ENCODE measurements at regions not wholly inside any gene's neighbourhood (a gene's known extent, or its start where the extent isn't known, plus 50 kb on each side); places are given as distances from the start of the nearest gene placed in this dataset.

- in situ Hi-C loops (cut with HindIII; ENCODE audit: low pct_ligation_motif_present, low sequenced_read_pairs): no loop called here
- H3K27ac ChIP-seq: no peak overlapping the region
- no peak for TF ChIP-seq CTCF (IDR thresholded peaks at IDR 0.05; ENCODE audit: low read depth, low read length, missing control alignments)
- no peaks in the 10 kb centered on the region for H3K36me3 ChIP-seq (replicated peaks)
- H3K27me3 ChIP-seq (replicated peaks): no peaks in the 10 kb centered on the region
- no peak overlapping the region for H3K4me3 ChIP-seq (ENCODE audit: low read depth, low read length)
- DNase-seq: no peak
These were observed 61.8 kb upstream of the YWHAQ start for GRCh38 chr2:9692456-9693195.

GRCh38 chr2:9693196-9693491 lies 62.3 kb upstream of the YWHAQ start:
- no peaks in the 10 kb centered on the region for H3K36me3 ChIP-seq (replicated peaks)
- in situ Hi-C loops (cut with HindIII; ENCODE audit: low pct_ligation_motif_present, low sequenced_read_pairs): no loop called here
- H3K27ac ChIP-seq: no peak overlapping the region
- no peak for TF ChIP-seq CTCF (IDR thresholded peaks at IDR 0.05; ENCODE audit: low read depth, low read length, missing control alignments)
- no peak overlapping the region for H3K4me3 ChIP-seq (ENCODE audit: low read depth, low read length)
- no peaks in the 10 kb centered on the region for H3K27me3 ChIP-seq (replicated peaks)
- DNase-seq: peak; percentile 43

GRCh38 chr2:9693646-9694045 lies 62.8 kb upstream of the YWHAQ start:
- no peaks in the 10 kb centered on the region for H3K36me3 ChIP-seq (replicated peaks)
- in situ Hi-C loops (cut with HindIII; ENCODE audit: low pct_ligation_motif_present, low sequenced_read_pairs): no loop called here
- no peak overlapping the region for H3K27ac ChIP-seq
- no peak overlapping the region for H3K4me3 ChIP-seq (ENCODE audit: low read depth, low read length)
- H3K27me3 ChIP-seq (replicated peaks): no peaks in the 10 kb centered on the region
- no peak for TF ChIP-seq CTCF (IDR thresholded peaks at IDR 0.05; ENCODE audit: low read depth, low read length, missing control alignments)
- no peak for DNase-seq

- in situ Hi-C loops (cut with HindIII; ENCODE audit: low pct_ligation_motif_present, low sequenced_read_pairs): no loop called here
- TF ChIP-seq CTCF (IDR thresholded peaks at IDR 0.05; ENCODE audit: low read depth, low read length, missing control alignments): no peak
- no peak for DNase-seq
- Histone ChIP-seq H3K4me3 (ENCODE audit: low read depth, low read length) (no peak overlapping the region), H3K27ac (no peak overlapping the region), H3K36me3 (replicated peaks) (no peaks in the 10 kb centered on the region), H3K27me3 (replicated peaks) (no peaks in the 10 kb centered on the region)
These were observed 64.0 kb upstream of the YWHAQ start for GRCh38 chr2:9694661-9695234.

GRCh38 chr2:9695941-9696340 lies 65.1 kb upstream of the YWHAQ start:
- no peak for TF ChIP-seq CTCF (IDR thresholded peaks at IDR 0.05; ENCODE audit: low read depth, low read length, missing control alignments)

GRCh38 chr2:9696731-9697130 lies 65.9 kb upstream of the YWHAQ start:
- no peak overlapping the region for H3K27ac ChIP-seq
- in situ Hi-C loops (cut with HindIII; ENCODE audit: low pct_ligation_motif_present, low sequenced_read_pairs): no loop called here
- no peak overlapping the region for H3K4me3 ChIP-seq (ENCODE audit: low read depth, low read length)
- no peaks in the 10 kb centered on the region for H3K36me3 ChIP-seq (replicated peaks)
- H3K27me3 ChIP-seq (replicated peaks): no peaks in the 10 kb centered on the region
- no peak for DNase-seq
- no peak for TF ChIP-seq CTCF (IDR thresholded peaks at IDR 0.05; ENCODE audit: low read depth, low read length, missing control alignments)

More at GRCh38 chr2:9695941-9696340, 65.1 kb upstream of the YWHAQ start:
- no peak overlapping the region for H3K27ac ChIP-seq
- in situ Hi-C loops (cut with HindIII; ENCODE audit: low pct_ligation_motif_present, low sequenced_read_pairs): no loop called here
- no peaks in the 10 kb centered on the region for H3K27me3 ChIP-seq (replicated peaks)
- DNase-seq: no peak
- no peaks in the 10 kb centered on the region for H3K36me3 ChIP-seq (replicated peaks)
- H3K4me3 ChIP-seq (ENCODE audit: low read depth, low read length): no peak overlapping the region
